Stimulated activated CD8-positive, alpha-beta memory T cell treated with anti-CD3 and anti-CD28 coated beads, Interleukin-15, amount 100 ng/mL, for 24 hours (primary cell): ENCODE measurements at regions not wholly inside any gene's neighbourhood (a gene's known extent, or its start where the extent isn't known, plus 50 kb on each side); places are given as distances from the start of the nearest gene placed in this dataset.

ENCODE experiments used
- DNase-seq: peaks from one replicate; pipeline ENCODE4 v3.0.0-alpha.2; 2020; ENCODE audit warnings: low read depth

GRCh38 chr17:5819921-5820685 is 235.8 kb upstream of the NLRP1 start:
- no peak for DNase-seq

- DNase-seq = no peak
Observed at GRCh38 chr17:5820721-5821456, 236.6 kb upstream of the NLRP1 start.

- DNase-seq = no peak
Observed at GRCh38 chr17:5821803-5822202, 237.5 kb upstream of the NLRP1 start.

- no peak for DNase-seq
Observed at GRCh38 chr17:5822281-5823060, 238.2 kb upstream of the NLRP1 start.

- DNase-seq = no peak
Observed at GRCh38 chr17:5823219-5823618, 238.9 kb upstream of the NLRP1 start.

- no peak for DNase-seq
Observed at GRCh38 chr17:5825717-5826330, 241.5 kb upstream of the NLRP1 start.

GRCh38 chr17:5826384-5826783 is 242.1 kb upstream of the NLRP1 start:
- no peak for DNase-seq

- DNase-seq = no peak
Observed at GRCh38 chr17:5830921-5831320, 239.3 kb upstream of the WSCD1 start.

- DNase-seq = no peak
Observed at GRCh38 chr17:5832886-5833285, 237.3 kb upstream of the WSCD1 start.

- no peak for DNase-seq
Observed at GRCh38 chr17:5837055-5837491, 233.1 kb upstream of the WSCD1 start.

- no peak for DNase-seq
Observed at GRCh38 chr17:5838661-5839300, 231.4 kb upstream of the WSCD1 start.

- no peak for DNase-seq
Observed at GRCh38 chr17:5840811-5841446, 229.2 kb upstream of the WSCD1 start.

- DNase-seq = no peak
Observed at GRCh38 chr17:5841862-5842261, 228.3 kb upstream of the WSCD1 start.

GRCh38 chr17:5843366-5844026 is 226.7 kb upstream of the WSCD1 start:
- no peak for DNase-seq

GRCh38 chr17:5846001-5846400 is 224.2 kb upstream of the WSCD1 start:
- DNase-seq = no peak

- DNase-seq = no peak
Observed at GRCh38 chr17:5854871-5855554, 215.2 kb upstream of the WSCD1 start.

- no peak for DNase-seq
Observed at GRCh38 chr17:5861246-5861645, 208.9 kb upstream of the WSCD1 start.

- DNase-seq = no peak
Observed at GRCh38 chr17:5861854-5862253, 208.3 kb upstream of the WSCD1 start.

GRCh38 chr17:5862395-5862794 is 207.8 kb upstream of the WSCD1 start:
- DNase-seq = no peak
